H54 (cell line): ENCODE measurements at regions not wholly inside any gene's neighbourhood (a gene's known extent, or its start where the extent isn't known, plus 50 kb on each side); places are given as distances from the start of the nearest gene placed in this dataset.

Experiments
- DNase-seq: peaks from one replicate; pipeline ENCODE4 v3.0.0; 2011; ENCODE audit warnings: low spot score, mixed read lengths; ENCODE audit not compliant: insufficient read length
- FAIRE-seq: peaks from 3 replicates; lab custom pipeline; 2011; peaks lifted over from hg19 to GRCh38; lab: Jason Lieb, UNC
- POLR2A ChIP-seq: IDR thresholded peaks from 2 replicates; pipeline ENCODE4 v1.6.1; 2011; ENCODE audit warnings: low read depth, mild to moderate bottlenecking, low read length

- no peak for FAIRE-seq
- DNase-seq = no peak
- TF ChIP-seq POLR2A = no peak
Observed at GRCh38 chr5:159814222-159814621, 102.1 kb upstream of the ADRA1B start.

DNA sequence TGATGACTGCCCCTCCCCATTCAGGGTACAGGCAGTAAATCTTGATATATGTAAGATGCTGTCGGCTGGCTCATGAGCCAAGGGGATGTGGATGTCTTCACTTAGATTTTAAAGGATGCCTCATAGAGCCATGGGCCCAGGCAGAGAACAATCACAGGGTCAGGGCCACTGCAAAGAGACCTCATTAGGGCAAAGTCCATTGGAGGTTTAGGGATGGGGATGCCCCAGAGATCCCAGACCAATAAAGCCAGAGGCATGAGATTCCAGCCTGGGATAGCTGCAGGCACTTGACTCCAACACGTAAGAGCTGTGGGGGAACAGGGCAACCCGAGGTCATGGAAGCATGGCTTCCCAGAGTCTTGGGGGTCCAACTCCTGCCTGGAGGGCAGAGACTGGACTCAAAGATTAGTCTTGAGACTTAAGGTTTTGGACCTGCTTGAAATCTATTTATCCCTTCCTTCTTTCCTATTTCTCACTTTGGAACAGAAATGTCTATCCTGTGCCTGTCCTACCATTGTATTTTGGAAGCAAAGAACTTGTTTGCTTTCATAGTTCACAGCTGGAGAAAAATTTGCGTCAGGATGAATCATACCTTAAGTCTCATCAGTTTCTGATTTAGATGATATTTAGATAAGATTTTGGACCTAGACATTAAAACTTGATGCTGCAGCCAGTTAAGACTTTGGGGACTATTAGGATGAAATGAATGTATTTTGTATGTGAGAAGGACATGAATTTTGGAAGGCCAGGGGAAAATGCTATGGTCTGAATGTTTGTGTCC is 101.3 kb upstream of the ADRA1B start:
- no peak for TF ChIP-seq POLR2A
- DNase-seq (no peak), FAIRE-seq (no peak)

- FAIRE-seq (no peak), DNase-seq (no peak)
- no peak for TF ChIP-seq POLR2A
Observed at GRCh38 chr5:159817262-159818029, 98.8 kb upstream of the ADRA1B start.

GRCh38 chr5:159819591-159820411 is 96.5 kb upstream of the ADRA1B start:
- no peak for FAIRE-seq
- DNase-seq = no peak
- TF ChIP-seq POLR2A = no peak

DNA sequence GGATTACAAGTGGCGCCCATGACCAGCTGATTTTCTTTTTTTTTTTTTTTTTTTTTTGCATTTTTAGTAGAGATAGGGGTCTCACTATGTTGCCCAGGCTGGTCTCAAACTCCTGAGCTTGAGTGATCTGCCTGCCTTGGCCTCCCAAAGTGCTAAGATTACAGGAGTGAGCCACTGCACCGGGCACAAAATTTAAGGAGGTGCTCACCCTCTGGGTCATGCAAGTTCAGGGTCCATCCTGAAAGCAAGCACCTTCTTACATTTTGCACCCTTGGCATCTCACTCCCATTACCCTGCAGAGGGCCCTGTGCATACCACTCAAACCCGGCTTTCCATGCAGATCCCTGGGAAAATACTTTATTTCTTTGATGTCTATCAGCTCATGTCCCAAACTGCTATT is 95.6 kb upstream of the ADRA1B start:
- DNase-seq (no peak), FAIRE-seq (no peak)
- TF ChIP-seq POLR2A = no peak

GRCh38 chr5:159821461-159821940 is 94.8 kb upstream of the ADRA1B start:
- TF ChIP-seq POLR2A = no peak
- FAIRE-seq (no peak), DNase-seq (no peak)

- TF ChIP-seq POLR2A = no peak
- no peak for DNase-seq
- no peak for FAIRE-seq
Observed at GRCh38 chr5:159824188-159825161, 91.8 kb upstream of the ADRA1B start.

DNA sequence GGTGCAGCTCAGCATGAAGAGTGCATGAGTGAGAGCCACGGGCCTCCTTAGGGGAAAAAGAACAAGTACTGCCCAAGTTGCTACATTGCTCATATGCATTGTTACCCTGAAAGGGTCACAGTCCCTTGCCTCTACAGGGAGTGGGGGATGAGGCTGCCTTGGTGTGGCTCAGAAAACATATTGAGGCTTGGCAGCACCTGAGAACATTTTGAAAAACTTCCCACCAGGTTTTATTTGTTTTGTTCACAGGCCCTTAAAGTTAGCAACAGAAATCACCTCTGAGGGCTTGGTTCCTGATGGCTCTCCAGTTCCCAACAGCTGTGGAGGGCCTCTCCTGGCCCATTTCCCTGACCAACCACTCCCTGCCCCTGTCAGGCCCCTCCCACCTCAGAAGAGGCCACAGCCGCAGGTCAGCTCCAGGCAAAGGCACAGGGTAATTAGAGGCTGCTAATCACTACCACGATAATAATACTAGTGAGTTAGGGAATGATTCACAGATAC is 90.7 kb upstream of the ADRA1B start:
- FAIRE-seq (no peak), DNase-seq (no peak)
- no peak for TF ChIP-seq POLR2A

GRCh38 chr5:159826351-159827214 is 89.7 kb upstream of the ADRA1B start:
- FAIRE-seq (peak; percentile 92), DNase-seq (peak; percentile 69)
- no peak for TF ChIP-seq POLR2A

DNA sequence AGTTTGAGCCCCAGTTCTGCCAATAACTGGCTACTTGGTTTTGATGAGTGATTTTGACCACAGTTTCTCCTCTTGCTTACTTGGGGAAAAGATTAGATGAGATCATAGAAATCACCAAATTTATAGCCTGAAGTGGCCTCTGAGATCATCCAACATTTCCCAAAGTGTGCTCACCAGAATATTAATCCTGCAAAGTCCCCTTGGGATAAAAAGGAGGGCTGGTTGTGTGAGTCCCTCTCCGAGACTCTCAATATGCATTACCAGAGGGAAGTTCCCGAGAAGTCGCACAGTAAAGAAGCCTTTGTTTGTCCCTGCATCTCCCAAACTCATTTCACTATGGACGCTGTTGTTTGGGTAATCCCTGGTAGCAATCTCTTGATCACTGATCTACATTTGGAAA is 88.4 kb upstream of the ADRA1B start:
- no peak for DNase-seq
- no peak for TF ChIP-seq POLR2A
- FAIRE-seq = no peak

DNA sequence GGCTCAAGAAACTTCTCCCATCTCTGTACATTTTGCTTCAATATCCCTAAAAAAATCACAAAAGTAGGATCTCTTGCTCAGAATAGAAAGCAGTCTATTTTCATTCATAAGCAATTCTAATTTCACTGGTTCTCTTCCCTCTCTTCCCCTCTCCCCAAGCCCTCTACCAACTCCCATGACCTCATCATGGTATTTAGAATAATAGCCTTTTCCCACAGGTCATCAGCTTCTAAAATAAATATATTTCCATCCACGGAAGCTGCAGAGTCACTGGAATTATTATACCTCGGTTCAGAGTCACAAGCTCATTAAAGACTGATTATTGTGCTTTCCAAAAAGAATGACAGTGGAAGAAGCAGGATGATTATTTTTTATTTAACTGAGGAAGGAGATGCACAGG is 84.2 kb upstream of the ADRA1B start:
- TF ChIP-seq POLR2A = no peak
- DNase-seq (no peak), FAIRE-seq (no peak)

- FAIRE-seq = no peak
- TF ChIP-seq POLR2A = no peak
- DNase-seq = no peak
Observed at GRCh38 chr5:159833088-159833487, 83.2 kb upstream of the ADRA1B start.
